Keratinocyte (primary cell): ENCODE measurements at regions not wholly inside any gene's neighbourhood (a gene's known extent, or its start where the extent isn't known, plus 50 kb on each side); places are given as distances from the start of the nearest gene placed in this dataset.

Experiments used
- DNase-seq: peaks from one replicate; pipeline ENCODE4 v3.0.0-alpha.2; 2011; ENCODE audit warnings: low read depth, missing footprints, low spot score
- FAIRE-seq: peaks from 2 replicates; lab custom pipeline; 2011; peaks lifted over from hg19 to GRCh38; lab: Jason Lieb, UNC
- H2AFZ ChIP-seq: 2 replicates; pipeline ENCODE4 v1.6.0; 2012; ENCODE audit warnings: low read length, control low read depth, inconsistent platforms; ENCODE audit not compliant: control insufficient read depth
- H3K27ac ChIP-seq: 2 replicates; pipeline ENCODE4 v1.5.1; 2011; ENCODE audit warnings: low read length; ENCODE audit not compliant: control insufficient read depth, insufficient read depth
- H3K27me3 ChIP-seq: 3 replicates; pipeline ENCODE4 v1.6.0; 2011; ENCODE audit warnings: low read length; ENCODE audit not compliant: control insufficient read depth, insufficient read depth; ENCODE audit errors: extremely low read depth
- H3K36me3 ChIP-seq, 2 experiments: 2 replicates in 1 of 2; 3 replicates in 1 of 2; pipeline ENCODE4 v1.5.1; 2011; ENCODE audit warnings: low read length in 2 of 2, mild to moderate bottlenecking in 1 of 2; ENCODE audit not compliant: control insufficient read depth in 2 of 2, insufficient read depth in 2 of 2; ENCODE audit errors: extremely low read depth in 1 of 2
- H3K4me1 ChIP-seq: 3 replicates; pipeline ENCODE4 v1.5.1; 2011; ENCODE audit warnings: low read length; ENCODE audit not compliant: control insufficient read depth, insufficient read depth; ENCODE audit errors: extremely low read depth
- H3K4me2 ChIP-seq: 3 replicates; pipeline ENCODE4 v1.6.0; 2011; ENCODE audit warnings: low read depth, low read length; ENCODE audit not compliant: control insufficient read depth, insufficient read depth; ENCODE audit errors: extremely low read depth
- H3K4me3 ChIP-seq, 3 experiments: fragments of 200-600 bp in 1 of 3; sonication (generic) in 1 of 3; 2 replicates in 2 of 3; 3 replicates in 1 of 3; pipeline ENCODE4 v1.5.1; 2011 to 2016; ENCODE audit warnings: low read length in 3 of 3, mild to moderate bottlenecking in 3 of 3, control low read depth in 2 of 3, inconsistent platforms in 1 of 3, low read depth in 1 of 3, mixed read lengths in 1 of 3, mixed run types in 1 of 3, moderate library complexity in 1 of 3; ENCODE audit not compliant: control insufficient read depth in 2 of 3, insufficient read depth in 2 of 3; ENCODE audit errors: extremely low read depth in 1 of 3
- H3K79me2 ChIP-seq: 2 replicates; pipeline ENCODE4 v1.6.0; 2012; ENCODE audit warnings: low read length; ENCODE audit not compliant: control insufficient read depth, insufficient read depth
- H3K9ac ChIP-seq: 3 replicates; pipeline ENCODE4 v1.6.0; 2011; ENCODE audit warnings: low read length; ENCODE audit not compliant: control insufficient read depth, insufficient read depth; ENCODE audit errors: extremely low read depth
- H3K9me1 ChIP-seq: 3 replicates; pipeline ENCODE4 v1.6.0; 2011; ENCODE audit warnings: low read length; ENCODE audit not compliant: control insufficient read depth, insufficient read depth; ENCODE audit errors: extremely low read depth
- H3K9me3 ChIP-seq: 2 replicates; pipeline ENCODE4 v1.5.1; 2012; ENCODE audit warnings: low read depth, low read length; ENCODE audit not compliant: control insufficient read depth
- H4K20me1 ChIP-seq: 3 replicates; pipeline ENCODE4 v1.6.0; 2011; ENCODE audit warnings: low read length; ENCODE audit not compliant: control insufficient read depth, insufficient read depth; ENCODE audit errors: extremely low read depth
- CTCF ChIP-seq, 3 experiments: IDR thresholded peaks in 1 of 3; conservative IDR thresholded peaks in 1 of 3; optimal IDR thresholded peaks in 1 of 3; 2 replicates in 2 of 3; 3 replicates in 1 of 3; pipeline versions ENCODE3 to v1.5.1; 2011; ENCODE audit warnings: low read length in 3 of 3, mild to moderate bottlenecking in 3 of 3, moderate library complexity in 2 of 3, control low read depth in 1 of 3, inconsistent platforms in 1 of 3; ENCODE audit not compliant: insufficient read depth in 2 of 3; ENCODE audit errors: extremely low read depth in 1 of 3
- EZH2 ChIP-seq: IDR thresholded peaks from one replicate; pipeline ENCODE4 v1.6.1; 2012; ENCODE audit warnings: inconsistent platforms, mild to moderate bottlenecking, low read length, moderate library complexity
- dilution Hi-C: fragments of 300-500 bp; cut with MboI; formaldehyde crosslinking; loops from one replicate; pipeline ENCODE4 v1.7.0; 2020; ENCODE audit warnings: low sequenced_read_pairs; ENCODE audit not compliant: extremely low pct_ligation_motif_present

GRCh38 chr1:88175120-88175630, 508.9 kb upstream of the PKN2 start:
- Histone ChIP-seq H3K4me3 (no peak overlapping the region), H3K4me1 (no peaks in the 10 kb centered on the region), H3K36me3 (no peaks in the 10 kb centered on the region), H3K27ac (no peak overlapping the region), H3K9ac (no peak overlapping the region), H3K4me2 (no peak overlapping the region), H3K9me1 (no peaks in the 10 kb centered on the region), H4K20me1 (no peaks in the 10 kb centered on the region), H3K9me3 (no peaks in the 10 kb centered on the region), H2AFZ (no peak overlapping the region), H3K27me3 (no peaks in the 10 kb centered on the region), H3K79me2 (no peaks in the 10 kb centered on the region)
- dilution Hi-C loops: no loop called here
- DNase-seq (no peak), FAIRE-seq (no peak)
- no peak for TF ChIP-seq EZH2
- no peak for TF ChIP-seq CTCF (optimal IDR thresholded peaks at IDR 0.05 in 1 of 3, IDR thresholded peaks at IDR 0.05 in 1 of 3, conservative IDR thresholded peaks at IDR 0.05 in 1 of 3; ENCODE audit: extremely low read depth in 1 of 3, insufficient read depth in 2 of 3, low read length in 3 of 3)

- H4K20me1 ChIP-seq: no peaks in the 10 kb centered on the region
- no peaks in the 10 kb centered on the region for H3K9me1 ChIP-seq
- H3K9ac ChIP-seq: no peak overlapping the region
- no peaks in the 10 kb centered on the region for H3K79me2 ChIP-seq
- no peak for DNase-seq
- no peak overlapping the region for H2AFZ ChIP-seq
- no peaks in the 10 kb centered on the region for H3K27me3 ChIP-seq
- FAIRE-seq: no peak
- TF ChIP-seq CTCF (optimal IDR thresholded peaks at IDR 0.05 in 1 of 3, IDR thresholded peaks at IDR 0.05 in 1 of 3, conservative IDR thresholded peaks at IDR 0.05 in 1 of 3; ENCODE audit: extremely low read depth in 1 of 3, insufficient read depth in 2 of 3, low read length in 3 of 3): no peak
- no peak for TF ChIP-seq EZH2
- H3K27ac ChIP-seq: no peak overlapping the region
- no peak overlapping the region for H3K4me2 ChIP-seq
- H3K4me3 ChIP-seq: no peak overlapping the region
- dilution Hi-C loops: no loop called here
- no peaks in the 10 kb centered on the region for H3K9me3 ChIP-seq
- no peaks in the 10 kb centered on the region for H3K4me1 ChIP-seq
- H3K36me3 ChIP-seq: no peaks in the 10 kb centered on the region
Measured at GRCh38 chr1:88175631-88176226, 508.3 kb upstream of the PKN2 start.
